ENCODE measurements at regions not wholly inside any gene's neighbourhood (a gene's known extent, or its start where the extent isn't known, plus 50 kb on each side); places are given as distances from the start of the nearest gene placed in this dataset.

DNA sequence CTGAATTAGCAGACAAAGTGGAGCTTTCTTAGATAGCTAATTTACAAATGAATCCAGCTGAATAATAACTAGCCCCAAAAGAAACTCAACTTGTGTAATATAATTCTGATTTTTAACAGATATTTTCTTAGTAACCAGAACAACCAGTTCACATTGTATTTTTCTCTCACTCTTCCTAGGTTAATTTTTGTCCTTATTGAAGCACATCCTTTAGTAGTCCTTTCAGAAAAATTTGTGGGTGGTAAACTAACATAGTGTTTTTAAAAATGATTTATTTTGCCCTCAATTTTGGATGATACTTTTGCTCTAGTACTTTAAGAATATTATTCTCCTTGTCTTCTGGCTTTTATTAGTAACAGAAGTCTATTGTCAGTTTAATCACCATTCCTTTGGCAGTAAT lies 190.6 kb upstream of the SLC39A10 start:
- no peak overlapping the region for H3K4me3 Mint-ChIP-seq
- Histone ChIP-seq H3K79me2 (ENCODE audit: insufficient read depth, low read length) (no peaks in the 10 kb centered on the region), H3K27me3 (ENCODE audit: control insufficient read depth in 2 of 2, insufficient read depth in 2 of 2, low read length in 2 of 2) (no peaks in the 10 kb centered on the region), H3K4me2 (replicated peaks; ENCODE audit: extremely low read depth, low read length, poor library complexity, severe bottlenecking) (no peak overlapping the region), H3K27ac (ENCODE audit: low read depth in 1 of 2, low read length in 2 of 2) (no peak overlapping the region), H3K4me1 (ENCODE audit: control insufficient read depth in 1 of 2, insufficient read depth in 2 of 2, low read length in 2 of 2) (peaks cover 11 to 17% of the 10 kb centered on the region in 2 donors), H4K20me1 (ENCODE audit: insufficient read depth, low read length) (no peaks in the 10 kb centered on the region), H3K9me3 (replicated peaks in 1 of 2; ENCODE audit: control insufficient read depth in 1 of 2, insufficient read depth in 1 of 2, low read length in 2 of 2) (no peaks in the 10 kb centered on the region), H2AFZ (ENCODE audit: insufficient read depth, low read depth, low read length, poor library complexity, severe bottlenecking) (no peak overlapping the region), H3K36me3 (replicated peaks in 1 of 2; ENCODE audit: control insufficient read depth in 1 of 2, insufficient read depth in 2 of 2, low read length in 2 of 2) (no peaks in the 10 kb centered on the region), H3K4me3 (replicated peaks in 1 of 3; ENCODE audit: low read depth in 2 of 3, low read length in 3 of 3) (no peak overlapping the region), H3K9ac (ENCODE audit: insufficient read depth, low read length, poor library complexity, severe bottlenecking) (no peak overlapping the region)
- H3K27me3 Mint-ChIP-seq (ENCODE audit: low read depth in 3 of 3), result peaks cover 0 to 4% (median 0%) of the 10 kb centered on the region in 3 donors
- TF ChIP-seq, protein P1, sequence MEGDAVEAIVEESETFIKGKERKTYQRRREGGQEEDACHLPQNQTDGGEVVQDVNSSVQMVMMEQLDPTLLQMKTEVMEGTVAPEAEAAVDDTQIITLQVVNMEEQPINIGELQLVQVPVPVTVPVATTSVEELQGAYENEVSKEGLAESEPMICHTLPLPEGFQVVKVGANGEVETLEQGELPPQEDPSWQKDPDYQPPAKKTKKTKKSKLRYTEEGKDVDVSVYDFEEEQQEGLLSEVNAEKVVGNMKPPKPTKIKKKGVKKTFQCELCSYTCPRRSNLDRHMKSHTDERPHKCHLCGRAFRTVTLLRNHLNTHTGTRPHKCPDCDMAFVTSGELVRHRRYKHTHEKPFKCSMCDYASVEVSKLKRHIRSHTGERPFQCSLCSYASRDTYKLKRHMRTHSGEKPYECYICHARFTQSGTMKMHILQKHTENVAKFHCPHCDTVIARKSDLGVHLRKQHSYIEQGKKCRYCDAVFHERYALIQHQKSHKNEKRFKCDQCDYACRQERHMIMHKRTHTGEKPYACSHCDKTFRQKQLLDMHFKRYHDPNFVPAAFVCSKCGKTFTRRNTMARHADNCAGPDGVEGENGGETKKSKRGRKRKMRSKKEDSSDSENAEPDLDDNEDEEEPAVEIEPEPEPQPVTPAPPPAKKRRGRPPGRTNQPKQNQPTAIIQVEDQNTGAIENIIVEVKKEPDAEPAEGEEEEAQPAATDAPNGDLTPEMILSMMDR (IDR thresholded peaks at IDR 0.05), result no peak
- peaks cover 15% of the 10 kb centered on the region for H3K4me1 Mint-ChIP-seq
- intact Hi-C loops (cut with micrococcal nuclease), result no loop called here
- DNase-seq, result no peak
- H3K27ac Mint-ChIP-seq, result no peak overlapping the region
- no peaks in the 10 kb centered on the region for H3K36me3 Mint-ChIP-seq
- H3K9me3 Mint-ChIP-seq, result peaks cover 0 to 7% (median 5%) of the 10 kb centered on the region in 7 donors

DNA sequence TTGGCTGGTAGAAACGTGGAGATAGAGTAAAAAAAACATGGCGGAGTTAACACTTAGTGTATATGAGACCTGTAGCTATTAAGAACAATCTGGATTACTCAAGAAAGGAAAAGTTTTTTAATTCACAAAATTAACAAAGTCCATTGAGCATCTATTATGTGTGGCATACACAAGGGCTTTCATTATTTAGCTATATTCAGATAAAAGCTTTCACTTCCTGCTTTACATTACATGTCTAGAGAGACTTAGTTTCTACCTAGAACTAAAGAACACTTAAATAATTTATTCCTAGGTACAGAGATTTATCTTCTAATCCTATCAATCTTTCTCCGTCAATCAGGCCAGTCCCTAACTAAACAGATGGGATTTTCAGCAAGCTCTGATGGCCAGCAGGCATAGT lies 196.0 kb upstream of the SLC39A10 start:
- intact Hi-C loops (cut with micrococcal nuclease), result no loop called here
- Mint-ChIP-seq H3K4me3 (no peak overlapping the region), H3K9me3 (peaks cover 1 to 11% (median 6%) of the 10 kb centered on the region in 7 donors), H3K27ac (no peak overlapping the region), H3K36me3 (no peaks in the 10 kb centered on the region), H3K4me1 (no peaks in the 10 kb centered on the region), H3K27me3 (ENCODE audit: low read depth in 3 of 3) (peaks cover 0 to 2% (median 0%) of the 10 kb centered on the region in 3 donors)
- DNase-seq, result no peak
- H3K27ac ChIP-seq (ENCODE audit: low read depth in 1 of 2, low read length in 2 of 2), result no peak overlapping the region
- H3K9ac ChIP-seq (ENCODE audit: insufficient read depth, low read length, poor library complexity, severe bottlenecking), result no peak overlapping the region
- H3K9me3 ChIP-seq (replicated peaks in 1 of 2; ENCODE audit: control insufficient read depth in 1 of 2, insufficient read depth in 1 of 2, low read length in 2 of 2), result peaks cover 0 to 4% of the 10 kb centered on the region in 2 donors
- H3K36me3 ChIP-seq (replicated peaks in 1 of 2; ENCODE audit: control insufficient read depth in 1 of 2, insufficient read depth in 2 of 2, low read length in 2 of 2), result no peaks in the 10 kb centered on the region
- no peaks in the 10 kb centered on the region for H3K79me2 ChIP-seq (ENCODE audit: insufficient read depth, low read length)
- H3K27me3 ChIP-seq (ENCODE audit: control insufficient read depth in 2 of 2, insufficient read depth in 2 of 2, low read length in 2 of 2), result no peaks in the 10 kb centered on the region
- WGBS (ENCODE audit: insufficient coverage), result no CpG with 5 or more reads among the region's 3 CpGs
- TF ChIP-seq, protein P1 (IDR thresholded peaks at IDR 0.05), result no peak
- no peak overlapping the region for H3K4me3 ChIP-seq (replicated peaks in 1 of 3; ENCODE audit: low read depth in 2 of 3, low read length in 3 of 3)
- no peak overlapping the region for H3K4me2 ChIP-seq (replicated peaks; ENCODE audit: extremely low read depth, low read length, poor library complexity, severe bottlenecking)
- no peaks in the 10 kb centered on the region for H4K20me1 ChIP-seq (ENCODE audit: insufficient read depth, low read length)
- H3K4me1 ChIP-seq (ENCODE audit: control insufficient read depth in 1 of 2, insufficient read depth in 2 of 2, low read length in 2 of 2), result no peaks in the 10 kb centered on the region
- H2AFZ ChIP-seq (ENCODE audit: insufficient read depth, low read depth, low read length, poor library complexity, severe bottlenecking), result no peak overlapping the region

All from CD14-positive monocyte (primary cell).